ENCODE measurements at regions not wholly inside any gene's neighbourhood (a gene's known extent, or its start where the extent isn't known, plus 50 kb on each side); places are given as distances from the start of the nearest gene placed in this dataset.

- Histone ChIP-seq H3K18ac (ENCODE audit: insufficient read length, low read depth, low read length) (no peak overlapping the region), H3K56ac (ENCODE audit: insufficient read length, low read depth, low read length) (no peak overlapping the region), H3K4me1 (ENCODE audit: insufficient read depth, low read length) (no peaks in the 10 kb centered on the region), H3K4ac (ENCODE audit: low read depth, low read length) (no peak overlapping the region), H3K79me1 (ENCODE audit: insufficient read depth, low read depth, low read length, poor library complexity, severe bottlenecking) (no peaks in the 10 kb centered on the region), H4K20me1 (ENCODE audit: control insufficient read depth, insufficient read depth, insufficient read length) (no peaks in the 10 kb centered on the region), H2AK5ac (ENCODE audit: insufficient read length, low read length) (no peak overlapping the region), H3K23me2 (ENCODE audit: insufficient read length, low read depth, low read length, poor library complexity, severe bottlenecking) (no peaks in the 10 kb centered on the region), H3K9ac (ENCODE audit: extremely low read depth, insufficient read length, low read length) (no peak overlapping the region), H2BK12ac (ENCODE audit: insufficient read length, low read depth, low read length) (no peak overlapping the region), H4K91ac (ENCODE audit: insufficient read length, low read depth, low read length) (no peak overlapping the region), H3K79me2 (ENCODE audit: insufficient read depth, low read length) (no peaks in the 10 kb centered on the region), H3K14ac (ENCODE audit: insufficient read depth, low read length) (no peak overlapping the region; the same call in 1 of the 2 replicates), H3K27ac (ENCODE audit: insufficient read length, low read depth, low read length) (no peak overlapping the region), H2BK15ac (ENCODE audit: low read depth, low read length) (no peak overlapping the region), H3K23ac (ENCODE audit: insufficient read length, low read depth, low read length) (no peak overlapping the region), H3K27me3 (ENCODE audit: insufficient read depth, low read length) (no peaks in the 10 kb centered on the region), H3K4me2 (ENCODE audit: insufficient read depth, insufficient read length, low read length) (no peak overlapping the region), H4K5ac (ENCODE audit: insufficient read length, low read depth, low read length) (no peak overlapping the region), H3T11ph (ENCODE audit: low read length) (no peak overlapping the region), H2BK20ac (ENCODE audit: low read depth, low read length, poor library complexity, severe bottlenecking) (no peak overlapping the region), H3K9me3 (ENCODE audit: control insufficient read depth, low read depth, low read length) (no peaks in the 10 kb centered on the region), H4K8ac (replicated peaks; ENCODE audit: insufficient read length, low read depth, low read length) (no peak overlapping the region), H2AFZ (ENCODE audit: low read length) (no peak overlapping the region), H2BK120ac (ENCODE audit: low read depth, low read length, poor library complexity, severe bottlenecking) (no peak overlapping the region), H2BK5ac (ENCODE audit: insufficient read length, low read length) (no peak overlapping the region)
- H3K4me1 Mint-ChIP-seq: peaks cover 4 to 6% of the 10 kb centered on the region in 2 experiments
- no peak overlapping the region for H3K4me3 Mint-ChIP-seq
- whole genome bisulfite sequencing (ENCODE audit: extremely low coverage, insufficient read length, low lambda C conversion rate): no CpG with 5 or more reads among the region's 9 CpGs
- H3K9me3 Mint-ChIP-seq: no peaks in the 10 kb centered on the region
- H3K36me3 Mint-ChIP-seq (ENCODE audit: insufficient read depth in 1 of 3, low read depth in 3 of 3): no peaks in the 10 kb centered on the region
- DNase-seq: no peak
- no peak for TF ChIP-seq CTCF (conservative IDR thresholded peaks at IDR 0.05)
- H3K27me3 Mint-ChIP-seq (ENCODE audit: low read depth): peaks cover 3% of the 10 kb centered on the region
- peak overlapping the region in 1 of 3 experiments; percentile 3; a peak in 1 of 7 replicates for H3K27ac Mint-ChIP-seq
Measured at GRCh38 chr9:87275047-87275725, 222.5 kb upstream of the DAPK1 start.
